ENCODE measurements at regions not wholly inside any gene's neighbourhood (a gene's known extent, or its start where the extent isn't known, plus 50 kb on each side); places are given as distances from the start of the nearest gene placed in this dataset.

- Histone ChIP-seq H3K79me2 (ENCODE audit: insufficient read depth, low read length) (no peaks in the 10 kb centered on the region), H3K27me3 (ENCODE audit: low read length) (no peaks in the 10 kb centered on the region), H3K4me3 (ENCODE audit: insufficient read depth, low read length, poor library complexity, severe bottlenecking) (no peak overlapping the region), H4K20me1 (ENCODE audit: low read depth, low read length) (no peaks in the 10 kb centered on the region), H3K4me2 (ENCODE audit: low read depth, low read length, poor library complexity, severe bottlenecking) (no peak overlapping the region), H3K9me3 (ENCODE audit: insufficient read depth, low read length) (no peaks in the 10 kb centered on the region), H3K27ac (ENCODE audit: low read depth, low read length) (no peak overlapping the region), H2AFZ (ENCODE audit: low read depth, low read length, severe bottlenecking) (no peak overlapping the region), H3K9ac (ENCODE audit: low read length) (no peak overlapping the region), H3F3A (ENCODE audit: insufficient read depth) (no peaks in the 10 kb centered on the region), H3K9me2 (replicated peaks; ENCODE audit: insufficient read depth, low read length) (no peaks in the 10 kb centered on the region), H3K36me3 (ENCODE audit: low read length) (no peaks in the 10 kb centered on the region)
- TF ChIP-seq CTCF (IDR thresholded peaks at IDR 0.05; ENCODE audit: insufficient read depth, low read length, poor library complexity, severe bottlenecking) = no peak
- no peak for TF ChIP-seq EZH2phosphoT487 (conservative IDR thresholded peaks at IDR 0.05; ENCODE audit: low read length)
Observed at GRCh38 chr22:47781024-47781423, 1018.6 kb downstream of the TBC1D22A start.

GRCh38 chr22:47780281-47780875 lies 1017.9 kb downstream of the TBC1D22A start:
- H3K27ac ChIP-seq (ENCODE audit: low read depth, low read length) = no peak overlapping the region
- H3K9ac ChIP-seq (ENCODE audit: low read length) = no peak overlapping the region
- H4K20me1 ChIP-seq (ENCODE audit: low read depth, low read length) = no peaks in the 10 kb centered on the region
- TF ChIP-seq CTCF (IDR thresholded peaks at IDR 0.05; ENCODE audit: insufficient read depth, low read length, poor library complexity, severe bottlenecking) (no peak), EZH2phosphoT487 (conservative IDR thresholded peaks at IDR 0.05; ENCODE audit: low read length) (no peak)
- H3K9me2 ChIP-seq (replicated peaks; ENCODE audit: insufficient read depth, low read length) = no peaks in the 10 kb centered on the region
- H3K36me3 ChIP-seq (ENCODE audit: low read length) = no peaks in the 10 kb centered on the region
- no peak overlapping the region for H3K4me3 ChIP-seq (ENCODE audit: insufficient read depth, low read length, poor library complexity, severe bottlenecking)
- no peaks in the 10 kb centered on the region for H3K9me3 ChIP-seq (ENCODE audit: insufficient read depth, low read length)
- no peaks in the 10 kb centered on the region for H3F3A ChIP-seq (ENCODE audit: insufficient read depth)
- H3K4me2 ChIP-seq (ENCODE audit: low read depth, low read length, poor library complexity, severe bottlenecking) = no peak overlapping the region
- H3K27me3 ChIP-seq (ENCODE audit: low read length) = no peaks in the 10 kb centered on the region
- no peaks in the 10 kb centered on the region for H3K79me2 ChIP-seq (ENCODE audit: insufficient read depth, low read length)
- no peak overlapping the region for H2AFZ ChIP-seq (ENCODE audit: low read depth, low read length, severe bottlenecking)

- Histone ChIP-seq H3K9me2 (replicated peaks; ENCODE audit: insufficient read depth, low read length) (no peaks in the 10 kb centered on the region), H3K4me3 (ENCODE audit: insufficient read depth, low read length, poor library complexity, severe bottlenecking) (no peak overlapping the region), H3K9me3 (ENCODE audit: insufficient read depth, low read length) (no peaks in the 10 kb centered on the region), H3K27me3 (ENCODE audit: low read length) (no peaks in the 10 kb centered on the region), H3K9ac (ENCODE audit: low read length) (no peak overlapping the region), H2AFZ (ENCODE audit: low read depth, low read length, severe bottlenecking) (no peak overlapping the region), H3F3A (ENCODE audit: insufficient read depth) (no peaks in the 10 kb centered on the region), H3K27ac (ENCODE audit: low read depth, low read length) (no peak overlapping the region), H3K36me3 (ENCODE audit: low read length) (no peaks in the 10 kb centered on the region), H4K20me1 (ENCODE audit: low read depth, low read length) (no peaks in the 10 kb centered on the region), H3K4me2 (ENCODE audit: low read depth, low read length, poor library complexity, severe bottlenecking) (no peak overlapping the region), H3K79me2 (ENCODE audit: insufficient read depth, low read length) (no peaks in the 10 kb centered on the region)
- TF ChIP-seq EZH2phosphoT487 (conservative IDR thresholded peaks at IDR 0.05; ENCODE audit: low read length) (no peak), CTCF (IDR thresholded peaks at IDR 0.05; ENCODE audit: insufficient read depth, low read length, poor library complexity, severe bottlenecking) (no peak)
Observed at GRCh38 chr22:47779474-47779873, 1017.0 kb downstream of the TBC1D22A start.
